GM21737 (cell line): ENCODE measurements at regions not wholly inside any gene's neighbourhood (a gene's known extent, or its start where the extent isn't known, plus 50 kb on each side); places are given as distances from the start of the nearest gene placed in this dataset.
"Not testable (repeated sequence)": the region's sequence is repeated elsewhere in the genome, so short reads cannot be mapped to it uniquely, and the experiment has no call there.

Experiments used
- ATAC-seq: cut with Tn5 transposase; IDR thresholded peaks from one replicate; pipeline ENCODE4 v1.9.1; 2021; ENCODE audit warnings: mild to moderate bottlenecking, moderate library complexity; ENCODE audit not compliant: unreplicated experiment

- no peak for ATAC-seq
These were observed 119.4 kb upstream of the SPIN4 start for GRCh38 chrX:63470506-63470905.

GRCh38 chrX:63466690-63467089 lies 115.6 kb upstream of the SPIN4 start:
- ATAC-seq: no peak

GRCh38 chrX:63458981-63459380 lies 107.8 kb upstream of the SPIN4 start:
- no peak for ATAC-seq

- ATAC-seq: no peak
These were observed 102.4 kb upstream of the SPIN4 start for GRCh38 chrX:63453571-63453970.

GRCh38 chrX:63441717-63442116 lies 90.6 kb upstream of the SPIN4 start:
- no peak for ATAC-seq

GRCh38 chrX:63439580-63439979 lies 88.4 kb upstream of the SPIN4 start:
- no peak for ATAC-seq

- no peak for ATAC-seq
These were observed 85.7 kb upstream of the SPIN4 start for GRCh38 chrX:63436865-63437264.

- no peak for ATAC-seq
These were observed 83.5 kb upstream of the SPIN4 start for GRCh38 chrX:63434665-63435064.

GRCh38 chrX:63434206-63434605 lies 83.1 kb upstream of the SPIN4 start:
- ATAC-seq: no peak

- ATAC-seq: no peak
These were observed 78.9 kb upstream of the SPIN4 start for GRCh38 chrX:63430026-63430425.

GRCh38 chrX:63428348-63428747 lies 77.2 kb upstream of the SPIN4 start:
- no peak for ATAC-seq

GRCh38 chrX:63426519-63426918 lies 75.4 kb upstream of the SPIN4 start:
- ATAC-seq: no peak

- no peak for ATAC-seq
These were observed 72.9 kb upstream of the SPIN4 start for GRCh38 chrX:63424063-63424462.

- no peak for ATAC-seq
These were observed 70.3 kb upstream of the SPIN4 start for GRCh38 chrX:63421411-63421810.

- ATAC-seq: no peak
These were observed 67.1 kb upstream of the SPIN4 start for GRCh38 chrX:63418211-63418610.

- no peak for ATAC-seq
These were observed 66.5 kb upstream of the SPIN4 start for GRCh38 chrX:63417649-63418048.

- ATAC-seq: not testable (repeated sequence)
These were observed 58.8 kb upstream of the SPIN4 start for GRCh38 chrX:63409934-63410333.

GRCh38 chrX:63408050-63408449 lies 56.9 kb upstream of the SPIN4 start:
- no peak for ATAC-seq

- ATAC-seq: no peak
These were observed 53.2 kb upstream of the SPIN4 start for GRCh38 chrX:63404332-63404731.

GRCh38 chrX:63402106-63402505 lies 51.0 kb upstream of the SPIN4 start:
- ATAC-seq: no peak
